DND-41 (cell line): ENCODE measurements at regions not wholly inside any gene's neighbourhood (a gene's known extent, or its start where the extent isn't known, plus 50 kb on each side); places are given as distances from the start of the nearest gene placed in this dataset.

Experiments used
- ATAC-seq: fragments of 200-7000 bp; cut with Tn5 transposase; 3 replicates; pipeline ENCODE4 v1.9.1; 2021; ENCODE audit warnings: low read depth; ENCODE audit not compliant: insufficient read depth
- DNase-seq: peaks from one replicate; pipeline ENCODE4 v3.0.0-alpha.2; 2020
- H2AFZ ChIP-seq: 2 replicates; pipeline ENCODE4 v1.6.0; 2012; ENCODE audit warnings: low read depth, low read length
- H3K27ac ChIP-seq: 2 replicates; pipeline ENCODE4 v1.5.1; 2012; ENCODE audit warnings: low read length, inconsistent platforms
- H3K27me3 ChIP-seq: fragments of 200-600 bp; sonication (generic); 2 replicates; pipeline ENCODE4 v1.6.0; 2012; ENCODE audit warnings: low read length, mild to moderate bottlenecking, inconsistent platforms; ENCODE audit not compliant: insufficient read depth, poor library complexity
- H3K36me3 ChIP-seq: 2 replicates; pipeline ENCODE4 v1.5.1; 2012; ENCODE audit warnings: low read length, inconsistent platforms; ENCODE audit not compliant: insufficient read depth
- H3K4me1 ChIP-seq: 2 replicates; pipeline ENCODE4 v1.5.1; 2012; ENCODE audit warnings: mild to moderate bottlenecking, low read length; ENCODE audit not compliant: insufficient read depth
- H3K4me2 ChIP-seq: 2 replicates; pipeline ENCODE4 v1.6.0; 2012; ENCODE audit warnings: mild to moderate bottlenecking, moderate library complexity, low read length, inconsistent platforms; ENCODE audit not compliant: insufficient read depth
- H3K4me3 ChIP-seq, 2 experiments: fragments of 200-600 bp in 1 of 2; shearing (Covaris generic) in 1 of 2; 2 replicates each; pipeline ENCODE4 v1.5.1; 2012 to 2016; ENCODE audit warnings: inconsistent platforms in 2 of 2, low read length in 2 of 2, mild to moderate bottlenecking in 2 of 2, low read depth in 1 of 2, moderate library complexity in 1 of 2
- H3K79me2 ChIP-seq: 2 replicates; pipeline ENCODE4 v1.6.0; 2012; ENCODE audit warnings: low read length, inconsistent platforms; ENCODE audit not compliant: insufficient read depth
- H3K9ac ChIP-seq: 2 replicates; pipeline ENCODE4 v1.6.0; 2012; ENCODE audit warnings: low read depth, mild to moderate bottlenecking, inconsistent platforms, low read length, moderate library complexity
- H3K9me3 ChIP-seq: 2 replicates; pipeline ENCODE4 v1.5.1; 2012; ENCODE audit warnings: low read length, moderate library complexity, mild to moderate bottlenecking, inconsistent platforms; ENCODE audit not compliant: insufficient read depth, severe bottlenecking
- H4K20me1 ChIP-seq: 2 replicates; pipeline ENCODE4 v1.6.0; 2012; ENCODE audit warnings: low read length; ENCODE audit not compliant: insufficient read depth
- CTCF ChIP-seq: IDR thresholded peaks from 2 replicates; pipeline ENCODE4 v1.5.1; 2012; ENCODE audit warnings: borderline replicate concordance, low read length, moderate library complexity, mild to moderate bottlenecking; ENCODE audit not compliant: poor library complexity, severe bottlenecking; ENCODE audit errors: extremely low read depth
- EZH2 ChIP-seq: IDR thresholded peaks from 3 replicates; pipeline ENCODE4 v1.6.1; 2012; ENCODE audit warnings: borderline replicate concordance, low read depth, mild to moderate bottlenecking, moderate library complexity, low read length, inconsistent platforms; ENCODE audit not compliant: severe bottlenecking

GRCh38 chr6:14187406-14187805 is 69.8 kb downstream of the CD83 start:
- H3K4me1 ChIP-seq = no peaks in the 10 kb centered on the region
- H3K36me3 ChIP-seq = no peaks in the 10 kb centered on the region
- no peak overlapping the region for H3K27ac ChIP-seq
- no peak overlapping the region for H3K9ac ChIP-seq
- DNase-seq (no peak), ATAC-seq (no peak)
- no peaks in the 10 kb centered on the region for H3K79me2 ChIP-seq
- no peak overlapping the region for H3K4me2 ChIP-seq
- TF ChIP-seq CTCF = no peak
- H3K4me3 ChIP-seq = no peak overlapping the region
- no peaks in the 10 kb centered on the region for H3K9me3 ChIP-seq
- H4K20me1 ChIP-seq = no peaks in the 10 kb centered on the region
- H2AFZ ChIP-seq = no peak overlapping the region
- H3K27me3 ChIP-seq = no peaks in the 10 kb centered on the region

- Histone ChIP-seq H2AFZ (no peak overlapping the region), H3K9me3 (no peaks in the 10 kb centered on the region), H3K36me3 (no peaks in the 10 kb centered on the region), H3K9ac (no peak overlapping the region), H3K4me2 (no peak overlapping the region), H3K4me3 (no peak overlapping the region), H3K27ac (no peak overlapping the region), H3K4me1 (no peaks in the 10 kb centered on the region), H3K79me2 (no peaks in the 10 kb centered on the region), H3K27me3 (no peaks in the 10 kb centered on the region), H4K20me1 (no peaks in the 10 kb centered on the region)
- no peak for DNase-seq
- TF ChIP-seq EZH2 = no peak
- no peak for TF ChIP-seq CTCF
- ATAC-seq = no peak
These were observed 71.5 kb downstream of the CD83 start for GRCh38 chr6:14189074-14189473.

GRCh38 chr6:14190191-14190928 is 72.8 kb downstream of the CD83 start:
- no peak overlapping the region for H3K9ac ChIP-seq
- H4K20me1 ChIP-seq = no peaks in the 10 kb centered on the region
- H3K4me1 ChIP-seq = no peaks in the 10 kb centered on the region

More at GRCh38 chr6:14190191-14190928, 72.8 kb downstream of the CD83 start:
- DNase-seq (no peak), ATAC-seq (no peak)
- Histone ChIP-seq H3K27ac (no peak overlapping the region), H3K36me3 (no peaks in the 10 kb centered on the region), H3K4me3 (no peak overlapping the region), H2AFZ (no peak overlapping the region), H3K9me3 (no peaks in the 10 kb centered on the region), H3K27me3 (no peaks in the 10 kb centered on the region), H3K79me2 (no peaks in the 10 kb centered on the region), H3K4me2 (no peak overlapping the region)
- no peak for TF ChIP-seq CTCF
- no peak for TF ChIP-seq EZH2
